H9 (cell line): ENCODE measurements at regions not wholly inside any gene's neighbourhood (a gene's known extent, or its start where the extent isn't known, plus 50 kb on each side); places are given as distances from the start of the nearest gene placed in this dataset.

Experiments used
- DNase-seq: peaks from one replicate; pipeline ENCODE4 v3.0.0-alpha.2; 2017
- H2AFZ ChIP-seq: one replicate; pipeline ENCODE4 v1.6.1; 2013; ENCODE audit warnings: mild to moderate bottlenecking, low read length, control low read depth, moderate library complexity
- H2AK5ac ChIP-seq: 2 replicates; pipeline ENCODE4 v1.6.1; 2013; ENCODE audit warnings: low read length, control low read depth, mixed read lengths; ENCODE audit not compliant: insufficient read length
- H2BK120ac ChIP-seq: one replicate; pipeline ENCODE4 v1.6.1; 2013; ENCODE audit warnings: low read depth, mild to moderate bottlenecking, low read length, control low read depth, inconsistent platforms; ENCODE audit not compliant: poor library complexity, severe bottlenecking
- H2BK12ac ChIP-seq: 2 replicates; pipeline ENCODE4 v1.6.1; 2013; ENCODE audit warnings: low read length, control low read depth, mixed read lengths, low read depth; ENCODE audit not compliant: insufficient read length
- H2BK15ac ChIP-seq: 2 replicates; pipeline ENCODE4 v1.6.1; 2013; ENCODE audit warnings: low read depth, low read length, control low read depth
- H2BK20ac ChIP-seq: one replicate; pipeline ENCODE4 v1.6.1; 2013; ENCODE audit warnings: low read depth, mild to moderate bottlenecking, low read length, control low read depth, inconsistent platforms; ENCODE audit not compliant: poor library complexity, severe bottlenecking
- H2BK5ac ChIP-seq: 2 replicates; pipeline ENCODE4 v1.6.1; 2013; ENCODE audit warnings: low read length, control low read depth, mixed read lengths; ENCODE audit not compliant: insufficient read length
- H3K14ac ChIP-seq: 2 replicates; pipeline ENCODE4 v1.6.1; 2013; ENCODE audit warnings: low read length, control low read depth; ENCODE audit not compliant: insufficient read depth
- H3K18ac ChIP-seq: 2 replicates; pipeline ENCODE4 v1.6.1; 2013; ENCODE audit warnings: low read depth, mild to moderate bottlenecking, mixed read lengths, low read length, control low read depth; ENCODE audit not compliant: insufficient read length
- H3K23ac ChIP-seq: 2 replicates; pipeline ENCODE4 v1.6.1; 2013; ENCODE audit warnings: low read length, control low read depth, mixed read lengths, low read depth; ENCODE audit not compliant: insufficient read length
- H3K23me2 ChIP-seq: 2 replicates; pipeline ENCODE4 v1.6.1; 2013; ENCODE audit warnings: low read depth, mild to moderate bottlenecking, mixed read lengths, low read length, control low read depth; ENCODE audit not compliant: insufficient read length, poor library complexity, severe bottlenecking
- H3K27ac ChIP-seq: 2 replicates; pipeline ENCODE4 v1.5.1; 2013; ENCODE audit warnings: low read length, control low read depth, mixed read lengths, low read depth; ENCODE audit not compliant: insufficient read length
- H3K27me3 ChIP-seq: 2 replicates; pipeline ENCODE4 v1.6.1; 2013; ENCODE audit warnings: low read length, control low read depth, inconsistent platforms; ENCODE audit not compliant: insufficient read depth
- H3K4ac ChIP-seq: 2 replicates; pipeline ENCODE4 v1.6.1; 2013; ENCODE audit warnings: low read depth, mild to moderate bottlenecking, control low read depth, inconsistent platforms, low read length, moderate library complexity
- H3K4me1 ChIP-seq: 2 replicates; pipeline ENCODE4 v1.6.1; 2013; ENCODE audit warnings: low read length, control low read depth, inconsistent platforms; ENCODE audit not compliant: insufficient read depth
- H3K4me2 ChIP-seq: 2 replicates; pipeline ENCODE4 v1.6.1; 2013; ENCODE audit warnings: low read length, control low read depth, mixed read lengths; ENCODE audit not compliant: insufficient read length, insufficient read depth
- H3K56ac ChIP-seq: 2 replicates; pipeline ENCODE4 v1.6.1; 2013; ENCODE audit warnings: low read depth, mild to moderate bottlenecking, mixed read lengths, low read length, control low read depth; ENCODE audit not compliant: insufficient read length
- H3K79me1 ChIP-seq: 2 replicates; pipeline ENCODE4 v1.6.1; 2013; ENCODE audit warnings: low read depth, mild to moderate bottlenecking, moderate library complexity, low read length, control low read depth, inconsistent platforms; ENCODE audit not compliant: insufficient read depth, poor library complexity, severe bottlenecking
- H3K79me2 ChIP-seq: 2 replicates; pipeline ENCODE4 v1.6.1; 2013; ENCODE audit warnings: low read length, control low read depth, inconsistent platforms; ENCODE audit not compliant: insufficient read depth
- H3K9ac ChIP-seq: 2 replicates; pipeline ENCODE4 v1.6.1; 2013; ENCODE audit warnings: low read length, control low read depth, mixed read lengths; ENCODE audit not compliant: insufficient read length; ENCODE audit errors: extremely low read depth
- H3K9me3 ChIP-seq: one replicate; pipeline ENCODE4 v1.6.1; 2013; ENCODE audit warnings: low read depth, low read length, inconsistent platforms; ENCODE audit not compliant: control insufficient read depth
- H3T11ph ChIP-seq: one replicate; pipeline ENCODE4 v1.6.1; 2013; ENCODE audit warnings: mild to moderate bottlenecking, low read length, control low read depth, inconsistent platforms
- H4K20me1 ChIP-seq: one replicate; pipeline ENCODE4 v1.6.1; 2013; ENCODE audit not compliant: control insufficient read depth, insufficient read length, insufficient read depth
- H4K5ac ChIP-seq: 2 replicates; pipeline ENCODE4 v1.6.1; 2013; ENCODE audit warnings: low read depth, mild to moderate bottlenecking, mixed read lengths, low read length, control low read depth; ENCODE audit not compliant: insufficient read length
- H4K8ac ChIP-seq: replicated peaks from 2 replicates; pipeline ENCODE4 v1.6.1; 2013; ENCODE audit warnings: low read length, control low read depth, mixed read lengths, low read depth; ENCODE audit not compliant: insufficient read length
- H4K91ac ChIP-seq: 2 replicates; pipeline ENCODE4 v1.6.1; 2013; ENCODE audit warnings: low read depth, mild to moderate bottlenecking, moderate library complexity, mixed read lengths, low read length, control low read depth; ENCODE audit not compliant: insufficient read length
- H3K27ac Mint-ChIP-seq, 3 experiments: 2 replicates in 2 of 3; 3 replicates in 1 of 3; pipeline ENCODE4 v1.8.0; 2020 to 2021; ENCODE audit warnings: mixed read lengths in 3 of 3, mild to moderate bottlenecking in 1 of 3, moderate library complexity in 1 of 3
- H3K27me3 Mint-ChIP-seq: 2 replicates; pipeline ENCODE4 v1.8.0; 2021; ENCODE audit warnings: low read depth, mild to moderate bottlenecking, moderate library complexity, mixed read lengths
- H3K36me3 Mint-ChIP-seq, 3 experiments: 2 replicates in 2 of 3; 3 replicates in 1 of 3; pipeline ENCODE4 v1.8.0; 2020 to 2021; ENCODE audit warnings: low read depth in 3 of 3, mixed read lengths in 3 of 3; ENCODE audit not compliant: insufficient read depth in 1 of 3
- H3K4me1 Mint-ChIP-seq, 2 experiments: 2 replicates each; pipeline ENCODE4 v1.8.0; 2020; ENCODE audit warnings: mixed read lengths in 2 of 2
- H3K4me3 Mint-ChIP-seq, 2 experiments: 2 replicates in 1 of 2; 3 replicates in 1 of 2; pipeline ENCODE4 v1.8.0; 2020 to 2021; ENCODE audit warnings: mild to moderate bottlenecking in 2 of 2, mixed read lengths in 2 of 2, moderate library complexity in 1 of 2
- H3K9me3 Mint-ChIP-seq, 2 experiments: 2 replicates in 1 of 2; 3 replicates in 1 of 2; pipeline ENCODE4 v1.8.0; 2020; ENCODE audit warnings: mild to moderate bottlenecking in 2 of 2, mixed read lengths in 2 of 2, moderate library complexity in 1 of 2
- WGBS: extraction: QIAGEN DNeasy Blood & Tissue Kit; methylation state at CpG from one replicate; pipeline ENCODE4 v1.1.7; 2013; ENCODE audit warnings: missing lambda C conversion rate, low lambda C conversion rate, mixed read lengths; ENCODE audit not compliant: insufficient read length; ENCODE audit errors: extremely low coverage; 5-methylcytosine and 5-hydroxymethylcytosine counted together
- TF ChIP-seq, protein P1 (sequence below): fragments of 200-600 bp; sonication (generic); conservative IDR thresholded peaks from 3 replicates; pipeline ENCODE4 v1.8.0; 2021; ENCODE audit warnings: antibody characterized with exemption, mild to moderate bottlenecking

DNA sequence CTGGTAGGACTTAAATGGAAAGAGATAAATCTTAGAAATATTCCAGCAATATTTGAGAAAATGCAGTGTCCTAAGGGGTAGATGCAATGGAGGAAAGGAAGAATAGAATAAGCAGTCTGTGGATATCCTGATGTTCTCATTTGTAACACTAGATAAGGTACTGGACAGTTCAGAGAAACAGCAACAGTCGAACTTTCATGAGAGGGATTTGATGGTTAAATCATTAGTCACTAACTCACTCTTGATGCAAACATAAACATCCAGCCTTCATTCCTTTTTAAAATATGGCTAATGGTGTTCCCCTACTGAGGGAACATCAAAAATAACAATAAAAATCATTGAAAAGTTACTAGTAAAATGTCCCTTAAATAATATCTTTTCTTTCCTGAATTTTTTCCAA lies 211.4 kb upstream of the SLC39A10 start:
- no CpG with 5 or more reads among the region's 1 CpG for WGBS
- Histone ChIP-seq H4K91ac (no peak overlapping the region), H2BK15ac (no peak overlapping the region), H2BK120ac (no peak overlapping the region), H2AK5ac (no peak overlapping the region), H3K56ac (no peak overlapping the region), H3K9ac (no peak overlapping the region), H4K20me1 (no peaks in the 10 kb centered on the region), H3K79me1 (no peaks in the 10 kb centered on the region), H2BK12ac (no peak overlapping the region), H3K9me3 (no peaks in the 10 kb centered on the region), H3K4me2 (no peak overlapping the region), H3K4me1 (no peaks in the 10 kb centered on the region), H4K8ac (no peak overlapping the region), H3K18ac (no peak overlapping the region), H4K5ac (no peak overlapping the region), H3K4ac (no peak overlapping the region), H3K27me3 (no peaks in the 10 kb centered on the region), H2BK20ac (no peak overlapping the region), H2AFZ (no peak overlapping the region), H3T11ph (no peak overlapping the region), H3K27ac (no peak overlapping the region), H3K23ac (no peak overlapping the region), H2BK5ac (no peak overlapping the region), H3K14ac (no peak overlapping the region), H3K79me2 (no peaks in the 10 kb centered on the region), H3K23me2 (no peaks in the 10 kb centered on the region)
- Mint-ChIP-seq H3K36me3 (no peaks in the 10 kb centered on the region), H3K9me3 (peaks cover 4 to 5% of the 10 kb centered on the region in 2 experiments; a peak in 3 of 5 replicates), H3K4me3 (no peak overlapping the region), H3K4me1 (peaks cover 0 to 3% of the 10 kb centered on the region in 2 experiments; a peak in 1 of 4 replicates), H3K27me3 (no peaks in the 10 kb centered on the region), H3K27ac (no peak overlapping the region; a peak in 1 of 7 replicates)
- TF ChIP-seq, protein P1, sequence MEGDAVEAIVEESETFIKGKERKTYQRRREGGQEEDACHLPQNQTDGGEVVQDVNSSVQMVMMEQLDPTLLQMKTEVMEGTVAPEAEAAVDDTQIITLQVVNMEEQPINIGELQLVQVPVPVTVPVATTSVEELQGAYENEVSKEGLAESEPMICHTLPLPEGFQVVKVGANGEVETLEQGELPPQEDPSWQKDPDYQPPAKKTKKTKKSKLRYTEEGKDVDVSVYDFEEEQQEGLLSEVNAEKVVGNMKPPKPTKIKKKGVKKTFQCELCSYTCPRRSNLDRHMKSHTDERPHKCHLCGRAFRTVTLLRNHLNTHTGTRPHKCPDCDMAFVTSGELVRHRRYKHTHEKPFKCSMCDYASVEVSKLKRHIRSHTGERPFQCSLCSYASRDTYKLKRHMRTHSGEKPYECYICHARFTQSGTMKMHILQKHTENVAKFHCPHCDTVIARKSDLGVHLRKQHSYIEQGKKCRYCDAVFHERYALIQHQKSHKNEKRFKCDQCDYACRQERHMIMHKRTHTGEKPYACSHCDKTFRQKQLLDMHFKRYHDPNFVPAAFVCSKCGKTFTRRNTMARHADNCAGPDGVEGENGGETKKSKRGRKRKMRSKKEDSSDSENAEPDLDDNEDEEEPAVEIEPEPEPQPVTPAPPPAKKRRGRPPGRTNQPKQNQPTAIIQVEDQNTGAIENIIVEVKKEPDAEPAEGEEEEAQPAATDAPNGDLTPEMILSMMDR = no peak
- no peak for DNase-seq
